HEK293 (cell line): ENCODE measurements at regions not wholly inside any gene's neighbourhood (a gene's known extent, or its start where the extent isn't known, plus 50 kb on each side); places are given as distances from the start of the nearest gene placed in this dataset.

Experiments used
- CTCF ChIA-PET: fragments of 350-600 bp; formaldehyde crosslinking; extraction: SDS; loops from one replicate; lab custom pipeline; 2021; ENCODE audit warnings: antibody characterized with exemption; lab: Yijun Ruan, JAX
- POLR2A ChIA-PET: fragments of 300-600 bp; formaldehyde crosslinking; extraction: SDS; loops from one replicate; lab custom pipeline; 2020; ENCODE audit warnings: antibody characterized with exemption, inconsistent platforms; lab: Yijun Ruan, JAX
- H3K27ac ChIP-seq: fragments of 200-500 bp; sonication (Bioruptor generic); 2 replicates; pipeline ENCODE4 v1.5.1; 2014; ENCODE audit warnings: low read depth, low read length, control low read depth, inconsistent platforms; ENCODE audit errors: extremely low read depth
- H3K36me3 ChIP-seq, 2 experiments: fragments of 200-500 bp in 1 of 2; sonication (Bioruptor generic) in 1 of 2; 1 replicate in 1 of 2; 2 replicates in 1 of 2; pipeline ENCODE4 v1.5.1; 2014 to 2017; ENCODE audit warnings: inconsistent platforms in 2 of 2, low read length in 2 of 2; ENCODE audit not compliant: control insufficient read depth in 2 of 2, insufficient read depth in 1 of 2
- H3K4me1 ChIP-seq: fragments of 200-500 bp; sonication (Bioruptor generic); 2 replicates; pipeline ENCODE4 v1.5.1; 2014; ENCODE audit warnings: mild to moderate bottlenecking, low read length, inconsistent platforms; ENCODE audit not compliant: control insufficient read depth, insufficient read depth
- H3K4me3 ChIP-seq: 2 replicates; pipeline ENCODE4 v1.5.1; 2011; ENCODE audit warnings: low read depth, mild to moderate bottlenecking, control low read depth, low read length, moderate library complexity
- H3K9me3 ChIP-seq: fragments of 200-500 bp; sonication (Bioruptor generic); 2 replicates; pipeline ENCODE4 v1.5.1; 2014; ENCODE audit warnings: low read depth, low read length, inconsistent platforms; ENCODE audit not compliant: control insufficient read depth, insufficient read depth
- BCL11A ChIP-seq: fragments of 450-650 bp; formaldehyde crosslinking; IDR thresholded peaks from 2 replicates; pipeline ENCODE4 v1.5.1; 2016; ENCODE audit warnings: low read depth, missing biosample characterization, missing genetic modification characterization
- BCL11B ChIP-seq: fragments of 450-650 bp; formaldehyde crosslinking; IDR thresholded peaks from 2 replicates; pipeline ENCODE4 v1.5.1; 2016; ENCODE audit warnings: low read depth, missing biosample characterization, missing genetic modification characterization
- BCL6B ChIP-seq: fragments of 450-650 bp; formaldehyde crosslinking; IDR thresholded peaks from 2 replicates; pipeline ENCODE4 v1.5.1; 2017; ENCODE audit warnings: missing biosample characterization, missing genetic modification characterization
- FEZF1 ChIP-seq: fragments of 450-650 bp; formaldehyde crosslinking; IDR thresholded peaks from 2 replicates; pipeline ENCODE4 v1.5.1; 2016; ENCODE audit warnings: missing biosample characterization, missing genetic modification characterization
- KLF7 ChIP-seq: fragments of 450-650 bp; formaldehyde crosslinking; IDR thresholded peaks from 2 replicates; pipeline ENCODE4 v1.5.1; 2016; ENCODE audit warnings: missing biosample characterization, missing genetic modification characterization, borderline replicate concordance
- KLF9 ChIP-seq: fragments of 450-650 bp; formaldehyde crosslinking; IDR thresholded peaks from 2 replicates; pipeline ENCODE4 v1.5.1; 2016; ENCODE audit warnings: missing biosample characterization, missing genetic modification characterization, low read depth
- REPIN1 ChIP-seq: fragments of 450-650 bp; formaldehyde crosslinking; IDR thresholded peaks from 2 replicates; pipeline ENCODE4 v1.5.1; 2017; ENCODE audit warnings: missing biosample characterization, missing genetic modification characterization, low read depth
- SCRT1 ChIP-seq: fragments of 450-650 bp; formaldehyde crosslinking; IDR thresholded peaks from 2 replicates; pipeline ENCODE4 v1.5.1; 2016; ENCODE audit warnings: missing biosample characterization, missing genetic modification characterization, borderline replicate concordance
- ZBTB1 ChIP-seq: fragments of 450-650 bp; formaldehyde crosslinking; IDR thresholded peaks from 2 replicates; pipeline ENCODE4 v1.5.1; 2016; ENCODE audit warnings: missing biosample characterization, missing genetic modification characterization
- ZBTB20 ChIP-seq: fragments of 450-650 bp; formaldehyde crosslinking; IDR thresholded peaks from 2 replicates; pipeline ENCODE4 v1.5.1; 2016; ENCODE audit warnings: missing biosample characterization, missing genetic modification characterization
- ZBTB26 ChIP-seq: fragments of 450-650 bp; formaldehyde crosslinking; optimal IDR thresholded peaks from 2 replicates; pipeline ENCODE3; 2016; ENCODE audit warnings: missing biosample characterization, mild to moderate bottlenecking, missing genetic modification characterization
- ZBTB7A ChIP-seq: fragments of 450-650 bp; formaldehyde crosslinking; IDR thresholded peaks from 2 replicates; pipeline ENCODE4 v1.5.1; 2016; ENCODE audit warnings: low read depth, missing biosample characterization, missing genetic modification characterization
- ZBTB8A ChIP-seq: fragments of 450-650 bp; formaldehyde crosslinking; IDR thresholded peaks from 2 replicates; pipeline ENCODE4 v1.5.1; 2016; ENCODE audit warnings: missing biosample characterization, missing genetic modification characterization
- ZFHX2 ChIP-seq: fragments of 450-650 bp; formaldehyde crosslinking; conservative IDR thresholded peaks from 2 replicates; pipeline ENCODE4 v1.5.1; 2016; ENCODE audit warnings: missing biosample characterization, missing genetic modification characterization
- ZNF169 ChIP-seq: fragments of 450-650 bp; formaldehyde crosslinking; IDR thresholded peaks from 2 replicates; pipeline ENCODE4 v1.5.1; 2016; ENCODE audit warnings: missing biosample characterization, missing genetic modification characterization
- ZNF302 ChIP-seq: fragments of 450-650 bp; formaldehyde crosslinking; IDR thresholded peaks from 2 replicates; pipeline ENCODE4 v1.5.1; 2016; ENCODE audit warnings: missing biosample characterization, missing genetic modification characterization, low read depth
- ZNF362 ChIP-seq: fragments of 450-650 bp; formaldehyde crosslinking; IDR thresholded peaks from 2 replicates; pipeline ENCODE4 v1.5.1; 2016; ENCODE audit warnings: missing biosample characterization, missing genetic modification characterization
- ZNF404 ChIP-seq: fragments of 450-650 bp; formaldehyde crosslinking; IDR thresholded peaks from 2 replicates; pipeline ENCODE4 v1.5.1; 2017; ENCODE audit warnings: missing biosample characterization, missing genetic modification characterization
- ZNF423 ChIP-seq: fragments of 450-650 bp; formaldehyde crosslinking; IDR thresholded peaks from 2 replicates; pipeline ENCODE4 v1.5.1; 2016; ENCODE audit warnings: missing biosample characterization, missing genetic modification characterization
- ZNF48 ChIP-seq: fragments of 450-650 bp; formaldehyde crosslinking; IDR thresholded peaks from 2 replicates; pipeline ENCODE4 v1.5.1; 2016; ENCODE audit warnings: missing biosample characterization, missing genetic modification characterization
- ZNF521 ChIP-seq: fragments of 450-650 bp; formaldehyde crosslinking; IDR thresholded peaks from 2 replicates; pipeline ENCODE4 v1.5.1; 2017; ENCODE audit warnings: missing biosample characterization, mild to moderate bottlenecking, missing genetic modification characterization
- ZNF529 ChIP-seq: fragments of 450-650 bp; formaldehyde crosslinking; IDR thresholded peaks from 2 replicates; pipeline ENCODE4 v1.5.1; 2017; ENCODE audit warnings: missing genetic modification characterization, missing biosample characterization; ENCODE audit not compliant: insufficient replicate concordance
- ZNF530 ChIP-seq: fragments of 450-650 bp; formaldehyde crosslinking; IDR thresholded peaks from 2 replicates; pipeline ENCODE4 v1.5.1; 2016; ENCODE audit warnings: low read depth, missing biosample characterization, missing genetic modification characterization
- ZNF548 ChIP-seq: fragments of 450-650 bp; formaldehyde crosslinking; IDR thresholded peaks from 2 replicates; pipeline ENCODE4 v1.5.1; 2016; ENCODE audit warnings: missing biosample characterization, missing genetic modification characterization
- ZNF580 ChIP-seq: fragments of 450-650 bp; formaldehyde crosslinking; IDR thresholded peaks from 2 replicates; pipeline ENCODE4 v1.5.1; 2016; ENCODE audit warnings: missing biosample characterization, missing genetic modification characterization
- ZNF645 ChIP-seq: fragments of 450-650 bp; formaldehyde crosslinking; IDR thresholded peaks from 2 replicates; pipeline ENCODE4; 2016; ENCODE audit warnings: missing biosample characterization, missing genetic modification characterization
- ZNF660 ChIP-seq: fragments of 450-650 bp; IDR thresholded peaks from 2 replicates; pipeline ENCODE4 v1.5.1; 2018; ENCODE audit warnings: missing biosample characterization, mild to moderate bottlenecking, missing genetic modification characterization
- ZNF707 ChIP-seq: fragments of 450-650 bp; formaldehyde crosslinking; IDR thresholded peaks from 2 replicates; pipeline ENCODE4 v1.5.1; 2016; ENCODE audit warnings: missing biosample characterization, missing genetic modification characterization
- ZNF837 ChIP-seq: fragments of 450-650 bp; formaldehyde crosslinking; IDR thresholded peaks from 2 replicates; pipeline ENCODE4 v1.5.1; 2016; ENCODE audit warnings: missing biosample characterization, missing genetic modification characterization
- ZSCAN18 ChIP-seq: fragments of 450-650 bp; formaldehyde crosslinking; IDR thresholded peaks from 2 replicates; pipeline ENCODE4 v1.5.1; 2016; ENCODE audit warnings: missing biosample characterization, missing genetic modification characterization

GRCh38 chr5:54361691-54362411, 51.5 kb upstream of the ARL15 start (continued):
- no peak for TF ChIP-seq ZBTB20 (tag by site-specific recombination)
- TF ChIP-seq ZFHX2 (tag by site-specific recombination): no peak
- TF ChIP-seq ZNF837 (tag by site-specific recombination): no peak
- no peak for TF ChIP-seq BCL11A
- TF ChIP-seq ZNF580: no peak
- no peak for TF ChIP-seq KLF9
- no peak for TF ChIP-seq ZBTB7A (tag by site-specific recombination)
- TF ChIP-seq BCL11B (tag by site-specific recombination): no peak
- no peak for TF ChIP-seq ZNF707 (tag by site-specific recombination)
- no peak for TF ChIP-seq ZNF362 (tag by site-specific recombination)
- TF ChIP-seq ZNF302: no peak

GRCh38 chr5:54360925-54361662, 50.7 kb upstream of the ARL15 start:
- POLR2A ChIA-PET: no interaction called here
- Histone ChIP-seq H3K36me3 (no peaks in the 10 kb centered on the region), H3K4me3 (no peak overlapping the region), H3K4me1 (no peaks in the 10 kb centered on the region), H3K9me3 (no peaks in the 10 kb centered on the region), H3K27ac (no peak overlapping the region)
- no peak for TF ChIP-seq ZNF548 (tag by site-specific recombination)
- TF ChIP-seq KLF7 (tag by site-specific recombination): no peak
- TF ChIP-seq FEZF1 (tag by site-specific recombination): no peak
- no peak for TF ChIP-seq ZNF645 (tag by site-specific recombination)
- TF ChIP-seq ZNF404 (tag by site-specific recombination): no peak
- no peak for TF ChIP-seq ZNF707 (tag by site-specific recombination)
- TF ChIP-seq REPIN1 (tag by site-specific recombination): no peak
- no peak for TF ChIP-seq ZNF529 (tag by site-specific recombination)
- TF ChIP-seq ZNF423: no peak
- TF ChIP-seq BCL6B (tag by site-specific recombination): no peak
- TF ChIP-seq ZNF660 (tag by site-specific recombination): no peak
- no peak for TF ChIP-seq ZNF530 (tag by site-specific recombination)
- TF ChIP-seq ZNF169: no peak
- TF ChIP-seq ZSCAN18 (tag by site-specific recombination): no peak
- no peak for TF ChIP-seq SCRT1 (tag by site-specific recombination)
- no peak for TF ChIP-seq ZBTB1 (tag by site-specific recombination)
- no peak for TF ChIP-seq ZNF48 (tag by site-specific recombination)
- no peak for TF ChIP-seq ZBTB8A (tag by site-specific recombination)
- TF ChIP-seq ZNF521: no peak
- no peak for TF ChIP-seq ZBTB26
- CTCF ChIA-PET: interaction anchor here (0.7 to 1.5 kb wide), 2 partner anchors 9 to 36 kb away, joined by 3 read pairs; no protein-coding TSS in a partner anchor
